GM18517 (cell line): ENCODE measurements at regions not wholly inside any gene's neighbourhood (a gene's known extent, or its start where the extent isn't known, plus 50 kb on each side); places are given as distances from the start of the nearest gene placed in this dataset.
A peak's percentile ranks its signal among the peaks of the same experiment; 100 is the strongest.
"Not testable (repeated sequence)": the region's sequence is repeated elsewhere in the genome, so short reads cannot be mapped to it uniquely, and the experiment has no call there.

Source experiments
- ATAC-seq: cut with Tn5 transposase; IDR thresholded peaks from one replicate; pipeline ENCODE4 v1.9.1; 2021; ENCODE audit warnings: mild to moderate bottlenecking, moderate library complexity; ENCODE audit not compliant: unreplicated experiment

DNA sequence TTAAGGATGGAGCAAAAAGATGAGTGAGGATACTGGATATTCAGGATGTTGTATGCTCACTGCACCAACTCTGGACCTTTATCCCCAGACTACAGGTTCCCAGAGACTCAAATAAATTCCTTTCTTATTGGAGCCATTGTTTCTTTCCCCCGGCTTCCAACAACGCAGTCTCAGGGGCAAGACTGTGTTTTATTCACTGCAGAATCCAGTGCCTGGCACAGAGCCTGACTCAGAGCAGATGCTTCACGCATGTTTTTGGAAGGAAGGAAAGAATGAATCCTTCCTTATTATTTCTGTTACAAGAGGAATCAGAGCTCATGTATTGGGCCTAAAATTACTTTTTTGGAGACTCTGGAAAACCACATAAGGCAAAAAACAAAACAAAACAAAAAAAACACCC is 96.0 kb upstream of the VGLL4 start:
- ATAC-seq: no peak

DNA sequence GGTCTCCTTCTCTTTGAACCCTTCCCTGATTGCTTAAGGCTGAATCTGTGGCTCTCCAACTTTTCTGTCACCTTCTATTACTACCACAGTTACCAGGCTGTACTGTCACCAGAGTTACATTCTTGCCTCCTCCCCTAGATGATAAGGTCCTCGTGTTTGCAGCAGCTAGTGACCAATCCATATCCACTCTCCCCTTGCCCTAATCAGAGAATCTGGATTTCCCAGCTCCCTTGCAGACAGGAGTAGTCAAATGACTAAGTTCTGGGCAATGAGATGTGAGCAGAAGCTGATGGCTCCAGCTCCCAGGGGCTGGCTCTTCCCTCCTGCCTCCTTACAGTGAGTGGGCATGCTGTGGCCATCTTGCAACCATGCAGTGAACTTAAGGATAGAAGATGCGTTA is 95.4 kb upstream of the VGLL4 start:
- ATAC-seq: no peak

DNA sequence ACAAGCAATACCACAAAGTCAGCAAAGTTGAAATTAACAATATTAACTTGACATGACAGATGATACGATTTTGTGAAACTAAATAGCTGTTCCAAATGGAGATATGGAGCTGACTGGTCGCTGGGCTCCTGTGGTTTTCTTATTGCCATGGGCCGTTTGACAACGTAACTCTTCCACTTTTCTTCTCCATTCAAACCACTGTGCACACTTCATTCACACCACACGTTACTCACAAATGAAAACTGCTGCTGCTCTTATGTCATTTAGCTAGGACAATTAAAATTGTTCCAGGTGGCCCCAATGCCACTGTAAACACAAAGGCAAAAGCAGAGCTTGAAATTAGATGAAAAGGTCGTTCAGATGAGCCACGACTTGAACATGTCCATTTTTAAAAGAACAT is 94.0 kb upstream of the VGLL4 start:
- ATAC-seq: no peak

DNA sequence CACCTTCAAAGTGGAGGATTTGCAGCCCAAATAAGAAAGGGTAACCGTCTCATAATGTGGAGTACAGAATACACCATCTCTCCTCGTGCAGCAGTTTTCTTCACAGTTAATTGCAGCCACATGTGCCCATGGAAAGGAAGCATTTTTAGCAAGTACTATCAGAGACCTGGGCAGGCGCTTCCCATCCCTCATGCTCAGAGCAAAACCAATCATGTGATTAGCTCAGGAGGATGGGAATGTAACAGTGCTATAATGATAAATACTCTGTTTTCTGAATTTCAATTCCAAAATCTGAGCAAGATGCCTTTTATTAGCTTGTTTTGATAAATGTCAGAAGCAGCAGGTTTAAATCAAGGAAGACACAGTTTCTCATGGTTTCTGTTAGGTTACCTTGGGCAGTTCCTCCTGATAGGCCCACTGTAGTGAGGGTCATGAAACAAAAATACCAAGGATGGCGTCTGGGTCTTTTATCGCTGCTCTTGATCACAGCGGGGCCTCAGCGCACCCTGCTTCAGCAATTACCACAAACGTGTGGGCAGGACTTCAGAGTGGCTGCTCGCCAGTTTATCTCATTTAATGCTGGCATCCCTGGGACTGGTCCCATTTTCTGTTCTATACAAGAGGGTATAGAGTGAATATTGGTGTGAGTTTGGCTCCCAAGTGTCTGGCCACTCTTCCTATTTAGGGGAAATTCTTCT is 92.6 kb upstream of the VGLL4 start:
- ATAC-seq: no peak

DNA sequence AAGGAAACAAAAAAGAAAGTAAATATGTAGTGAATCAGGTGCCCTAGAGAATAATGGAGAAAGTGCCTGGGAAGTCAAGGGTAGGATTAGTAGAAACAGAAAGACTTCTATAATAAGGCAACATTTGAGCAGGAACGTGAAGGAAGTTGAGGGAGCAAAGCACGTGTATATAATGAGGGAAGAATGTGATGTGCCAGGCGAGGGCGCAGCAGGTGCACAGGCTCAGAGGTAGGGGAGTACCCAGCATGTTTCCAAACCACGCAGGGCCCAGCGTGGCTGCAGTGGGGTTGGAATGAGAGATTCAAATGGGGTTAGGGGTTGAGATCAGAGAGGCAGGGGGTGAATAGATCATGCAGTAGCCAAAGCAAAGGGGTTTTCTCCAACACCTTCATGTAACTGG is 91.9 kb upstream of the VGLL4 start:
- no peak for ATAC-seq

DNA sequence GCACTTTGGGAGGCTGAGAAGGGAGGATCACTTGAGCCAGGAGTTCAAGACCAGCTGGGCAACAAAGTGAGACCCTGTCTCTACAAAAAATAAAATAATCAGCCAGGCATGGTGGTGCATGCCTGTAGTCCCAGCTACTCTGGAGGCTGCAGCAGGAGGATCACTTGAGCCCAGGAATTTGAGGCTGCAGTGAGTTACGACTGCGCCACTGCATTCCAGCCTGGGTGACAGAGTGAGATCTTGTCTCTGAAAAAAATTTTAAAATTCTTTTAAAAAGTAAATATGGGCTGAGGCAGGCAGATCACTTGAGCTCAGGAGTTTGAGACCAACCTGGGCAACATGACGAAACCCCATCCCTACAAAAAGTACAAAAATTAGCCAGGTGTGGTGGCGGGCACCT is 91.4 kb upstream of the VGLL4 start:
- not testable (repeated sequence) for ATAC-seq

DNA sequence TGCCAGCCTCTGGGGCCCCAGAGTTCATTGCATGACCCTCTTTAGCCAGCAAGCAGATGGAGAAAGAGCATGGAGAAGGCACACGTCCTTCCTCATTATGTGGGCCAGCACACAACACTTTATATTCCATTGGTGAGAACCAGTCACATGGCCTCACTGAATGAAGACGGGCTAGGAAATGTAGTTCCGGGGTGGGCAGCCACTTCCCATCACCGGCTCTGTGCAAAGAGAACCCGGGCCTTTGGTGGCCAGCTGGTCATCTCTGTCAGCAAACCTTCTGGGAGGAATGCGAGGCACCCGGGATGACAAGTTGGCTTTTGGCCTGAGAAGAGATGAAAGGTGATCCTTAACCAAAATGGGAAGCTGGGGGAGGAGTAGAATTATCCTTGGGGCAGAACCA is 90.2 kb upstream of the VGLL4 start:
- ATAC-seq: no peak

DNA sequence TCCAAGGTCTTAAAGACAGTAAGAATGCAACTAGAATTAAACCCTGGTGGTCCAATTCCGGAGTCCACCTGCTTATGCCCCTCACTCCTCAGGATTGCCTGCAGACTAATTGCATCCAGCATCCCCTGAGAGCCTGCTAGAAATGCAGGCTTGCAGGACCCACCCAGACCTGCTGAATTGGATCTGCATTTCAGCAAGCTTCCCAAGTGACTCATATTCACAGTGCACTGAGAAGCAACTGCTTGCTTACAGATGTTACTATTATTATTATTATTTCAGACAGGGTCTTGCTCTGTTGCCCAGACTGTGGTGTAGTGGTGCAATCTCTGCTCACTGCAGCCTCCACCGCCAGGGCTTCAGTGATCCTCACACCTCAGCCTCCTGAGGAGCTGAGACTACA is 83.5 kb upstream of the VGLL4 start:
- ATAC-seq: no peak

DNA sequence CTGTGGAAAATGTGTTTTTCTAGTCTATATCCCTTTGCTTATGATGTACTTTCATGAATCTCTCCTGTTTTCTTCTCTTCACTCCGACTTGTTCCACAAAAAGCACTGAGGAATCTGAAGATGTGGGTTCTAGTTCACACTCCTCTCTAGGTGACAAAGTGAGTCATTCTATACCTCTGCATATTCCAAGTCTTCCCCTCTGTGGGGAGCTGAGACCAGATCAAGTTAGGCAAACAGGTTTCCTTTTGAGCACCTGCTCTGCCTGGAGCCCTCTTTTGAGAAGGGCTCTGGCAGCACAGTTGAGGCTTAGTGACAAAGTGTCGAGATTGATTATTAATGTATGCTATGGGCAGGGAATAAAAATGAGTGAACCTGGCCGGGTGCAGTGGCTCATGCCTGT is 82.4 kb upstream of the VGLL4 start:
- no peak for ATAC-seq

DNA sequence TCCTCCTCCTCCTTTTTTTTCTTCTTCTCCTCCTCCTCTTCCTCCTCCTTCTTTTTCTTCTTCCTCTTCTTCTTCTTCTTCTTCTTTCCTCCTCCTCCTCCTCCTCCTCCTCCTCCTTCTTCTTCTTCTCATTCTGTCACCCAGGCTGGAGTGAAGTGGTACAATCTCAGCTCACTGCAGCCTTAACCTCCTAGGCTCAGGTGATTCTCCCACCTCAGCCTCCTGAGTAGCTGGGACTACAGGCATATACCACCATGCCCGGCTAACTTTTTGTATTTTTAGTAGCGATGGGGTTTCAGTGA is 81.6 kb upstream of the VGLL4 start:
- ATAC-seq: not testable (repeated sequence)

DNA sequence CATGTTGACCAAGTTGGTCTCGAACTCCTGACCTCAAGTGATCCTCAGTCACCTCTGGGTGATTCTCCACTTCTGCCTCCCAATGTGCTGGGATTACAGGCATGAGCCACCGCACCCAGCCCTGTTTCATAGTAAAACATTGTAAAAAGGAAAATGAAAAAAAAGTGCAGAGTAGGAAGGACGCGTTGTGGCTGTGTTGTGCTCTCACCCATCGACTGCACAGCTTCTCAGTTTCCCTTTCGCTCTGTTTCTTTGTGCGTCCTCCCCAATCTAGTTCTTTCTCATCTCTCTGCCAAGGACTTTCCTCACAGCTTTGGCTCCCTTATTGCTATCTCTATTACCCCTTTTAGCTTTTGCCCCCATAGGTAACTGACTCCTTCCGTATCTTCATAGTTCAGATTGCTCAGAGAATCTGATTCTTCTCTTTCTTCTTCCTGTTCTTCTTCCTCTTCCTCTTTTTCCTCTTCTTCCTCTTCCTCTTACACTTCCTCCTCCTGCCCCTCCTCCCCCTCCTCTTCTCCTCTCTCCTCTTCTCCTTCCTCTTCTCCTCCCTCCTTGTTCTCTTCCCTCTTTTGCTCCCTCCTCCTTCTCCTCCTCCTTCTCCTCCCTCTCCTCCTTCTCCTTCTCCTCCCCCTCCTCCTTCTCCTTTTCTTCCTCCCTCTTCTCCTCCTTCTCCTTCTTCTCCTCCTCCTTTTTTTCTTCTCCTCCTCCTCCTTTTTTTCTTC is 81.1 kb upstream of the VGLL4 start:
- peak; percentile 56 for ATAC-seq

DNA sequence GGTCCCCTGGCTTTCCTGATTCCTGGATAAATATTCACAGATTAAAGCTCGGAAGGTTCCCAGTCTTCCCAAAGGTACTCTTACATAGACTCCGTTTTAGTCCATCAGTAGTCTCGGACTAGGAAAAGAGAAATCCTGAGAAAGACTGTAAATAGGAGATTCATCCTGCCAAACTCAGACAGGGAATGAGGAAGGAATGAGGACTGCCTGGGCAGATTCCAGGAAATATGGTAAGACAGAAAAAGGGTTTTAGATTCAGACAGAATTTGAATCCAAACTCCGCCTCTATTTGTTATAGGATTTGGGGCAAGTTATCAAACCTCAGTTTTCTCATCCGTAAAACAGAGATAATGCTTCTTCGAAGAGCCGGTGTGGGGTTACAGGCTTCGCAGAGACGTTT is 77.8 kb upstream of the VGLL4 start:
- no peak for ATAC-seq

DNA sequence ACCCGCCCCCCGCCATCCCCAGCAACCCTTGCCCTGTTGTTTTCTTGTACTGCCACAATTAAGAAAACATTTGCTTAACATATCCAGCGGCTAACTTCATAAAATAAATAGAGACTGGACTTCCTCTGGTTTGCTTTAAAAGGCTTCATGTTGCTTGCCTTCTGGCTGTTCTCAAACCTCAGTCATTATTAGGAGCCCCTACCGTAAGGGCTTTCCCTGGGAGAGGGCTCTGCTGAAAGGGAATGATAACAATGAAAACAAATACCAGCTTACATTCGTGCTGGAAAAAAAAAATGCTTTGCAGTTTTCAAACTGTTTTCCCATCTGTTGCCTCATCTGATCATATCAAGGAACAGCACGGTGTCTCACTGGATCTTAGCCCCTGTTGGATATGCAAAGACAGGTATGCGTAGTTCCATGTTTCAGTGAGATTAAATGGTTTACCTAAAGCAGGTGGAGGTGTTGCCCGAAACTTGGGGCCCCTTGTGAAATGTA is 77.2 kb upstream of the VGLL4 start:
- no peak for ATAC-seq

DNA sequence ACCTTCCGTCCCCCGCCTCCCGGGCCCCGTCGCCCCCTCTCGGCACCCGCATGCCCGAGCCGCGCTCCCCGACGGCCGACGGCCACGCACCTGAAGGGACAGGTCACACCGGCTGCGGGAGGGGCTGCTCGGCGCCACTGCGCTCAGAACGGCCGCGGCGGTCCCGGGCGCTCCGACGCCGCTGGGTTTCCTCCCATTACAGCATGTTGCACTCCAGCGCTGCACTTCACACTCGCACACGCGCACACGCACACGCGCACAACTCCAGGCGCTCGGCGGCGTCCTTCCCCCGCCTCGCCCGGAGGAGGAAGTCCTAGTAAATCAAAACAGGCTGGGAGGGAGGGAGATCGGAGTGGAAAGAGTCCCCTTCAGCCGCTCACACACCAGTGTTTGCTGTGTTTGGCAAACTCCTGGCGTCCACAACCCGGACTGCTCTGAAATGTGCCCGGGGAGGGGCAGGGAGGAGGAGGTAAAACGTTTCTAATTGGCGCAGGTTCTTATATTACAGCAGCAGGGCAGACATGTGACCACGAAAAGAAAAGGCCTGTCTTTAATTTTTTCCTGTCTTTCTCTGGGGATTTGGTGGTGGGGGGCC is 76.7 kb upstream of the VGLL4 start:
- peak; percentile 13 for ATAC-seq

DNA sequence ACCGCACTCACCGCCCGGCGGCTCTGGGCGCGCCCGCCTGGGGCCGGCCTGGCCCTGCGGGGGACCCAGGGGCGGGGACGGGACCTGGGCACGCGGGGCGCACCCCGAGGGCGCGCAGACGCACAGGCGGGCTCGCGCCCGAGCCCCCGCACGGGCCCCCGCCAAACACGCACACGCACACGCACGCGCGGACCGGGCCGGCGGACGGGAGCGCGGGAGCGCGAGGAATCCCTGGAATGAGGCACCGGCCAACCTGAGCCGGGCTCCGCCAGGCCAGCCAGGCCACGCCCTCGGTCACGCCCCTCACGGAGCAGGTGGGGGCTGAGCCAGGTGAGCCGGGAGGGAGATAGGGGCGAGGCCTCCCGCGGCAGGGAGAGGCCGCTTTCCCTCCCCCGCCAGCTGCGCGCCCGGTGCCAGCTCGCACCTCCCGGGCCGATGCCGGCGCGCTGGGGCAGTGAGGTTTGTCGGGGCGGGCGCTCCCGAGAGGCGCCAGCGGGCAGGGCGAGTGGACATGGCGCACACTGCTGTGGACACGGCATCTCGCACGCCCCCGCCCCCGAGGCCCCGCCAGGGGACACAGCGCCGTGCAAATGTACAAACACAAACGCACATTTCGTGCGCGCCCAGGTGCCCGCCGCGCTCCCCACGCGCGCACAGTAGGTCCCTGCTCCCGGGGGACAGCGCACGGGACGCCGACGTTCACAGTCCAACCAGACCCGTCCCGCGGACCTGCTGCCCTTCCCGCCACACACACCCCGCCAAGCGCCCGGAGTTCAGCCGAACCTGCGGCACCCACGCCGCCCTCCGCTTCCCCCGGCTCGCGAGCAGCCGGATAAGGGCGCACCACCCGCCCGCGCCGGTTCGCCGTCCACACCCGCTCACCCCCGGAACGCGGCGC is 75.9 kb upstream of the VGLL4 start:
- ATAC-seq: peak; percentile 66

DNA sequence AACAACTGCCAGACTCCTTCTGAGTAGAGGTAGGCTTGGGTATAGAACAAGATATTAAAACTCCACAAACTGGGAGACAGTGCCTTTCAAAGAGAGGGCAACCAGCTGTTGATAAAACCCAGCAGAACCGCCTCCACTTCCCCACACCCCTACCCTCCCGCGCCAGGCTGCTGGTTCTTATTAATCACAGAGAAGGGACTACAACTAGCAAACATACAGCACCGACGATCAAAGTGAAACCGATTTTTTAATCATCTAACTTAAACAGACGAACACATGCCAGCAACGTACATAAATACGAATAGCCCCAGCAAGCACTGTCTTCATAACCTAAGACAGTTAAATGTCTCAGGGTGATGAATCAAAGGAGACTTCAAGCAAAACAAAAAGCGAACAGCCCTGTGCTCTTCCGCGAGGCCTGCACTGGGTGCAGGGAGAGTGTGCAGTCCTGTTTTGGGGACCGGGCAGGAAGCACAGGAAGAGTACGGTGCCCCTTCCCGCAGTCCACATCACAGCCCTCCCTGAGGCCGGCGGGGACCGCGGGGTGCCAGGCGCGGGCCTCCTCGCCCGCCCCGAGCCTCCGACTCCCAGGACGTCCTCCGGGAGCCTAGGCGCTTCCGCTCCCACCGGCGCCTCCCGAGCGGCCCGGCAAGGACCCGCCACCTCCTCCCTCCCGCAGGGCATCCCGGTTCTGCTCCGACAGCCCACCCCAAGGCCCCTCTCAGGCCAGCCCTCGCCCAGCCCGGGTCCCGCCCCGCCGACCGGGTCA is 75.1 kb upstream of the VGLL4 start:
- ATAC-seq: peak; percentile 27

DNA sequence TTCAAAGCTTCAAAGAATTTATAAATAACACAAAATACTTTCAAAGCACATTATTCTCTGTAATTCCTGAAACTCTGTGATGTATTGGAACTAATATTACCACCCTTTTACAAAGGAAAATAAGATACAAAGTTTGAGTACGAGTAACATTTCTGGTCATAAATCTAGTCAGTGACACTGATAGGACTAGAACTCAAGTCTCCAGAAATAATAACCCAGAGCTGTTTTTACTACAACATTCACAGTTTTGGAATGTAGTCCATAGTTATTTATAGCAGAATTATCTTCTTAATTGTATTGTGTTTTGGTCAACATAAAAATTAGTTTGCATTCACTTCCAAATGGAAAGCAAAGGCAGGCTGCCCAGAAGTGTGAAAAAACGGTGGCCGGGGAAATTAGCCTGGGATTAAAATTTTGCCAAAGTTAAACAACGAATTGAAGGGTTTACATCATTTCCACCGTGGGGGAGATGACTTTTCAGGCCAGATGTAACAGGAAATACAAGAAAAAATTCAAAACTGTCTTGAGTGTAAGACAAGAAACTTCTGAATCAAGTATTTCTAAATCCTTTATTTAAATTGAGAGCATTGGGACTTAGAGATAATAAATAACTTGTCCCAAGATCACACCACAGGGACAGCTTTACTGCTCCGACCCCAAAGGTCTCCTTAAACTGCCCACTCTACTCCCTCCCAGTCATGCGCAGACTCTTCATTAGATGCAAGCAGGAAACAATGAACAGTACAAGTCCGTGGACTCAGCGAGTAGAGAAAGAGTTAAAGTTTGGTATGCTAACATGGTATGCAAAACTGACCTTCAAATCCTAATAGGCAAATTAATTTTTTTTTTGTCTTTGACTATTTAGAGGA is 74.3 kb upstream of the VGLL4 start:
- peak; percentile 20 for ATAC-seq

DNA sequence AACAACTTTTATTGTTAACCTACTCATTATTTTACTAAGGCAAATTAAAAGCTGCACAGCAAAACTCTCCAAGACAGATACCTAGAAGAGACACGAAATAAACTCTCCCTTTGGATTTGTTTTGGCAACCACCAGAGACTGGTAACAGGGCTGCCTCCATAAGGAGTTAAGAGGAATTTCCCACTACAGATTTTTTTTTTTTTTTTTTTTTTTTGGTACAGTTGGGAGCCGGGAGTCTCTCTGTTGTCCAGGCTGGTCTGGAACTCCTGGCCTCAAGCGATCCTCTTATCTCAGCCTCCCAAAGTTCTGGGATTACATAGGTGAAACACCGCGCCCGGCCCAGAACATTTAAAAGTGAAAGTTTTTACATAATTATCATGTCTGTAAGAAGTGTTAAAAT is 73.6 kb upstream of the VGLL4 start:
- ATAC-seq: no peak

DNA sequence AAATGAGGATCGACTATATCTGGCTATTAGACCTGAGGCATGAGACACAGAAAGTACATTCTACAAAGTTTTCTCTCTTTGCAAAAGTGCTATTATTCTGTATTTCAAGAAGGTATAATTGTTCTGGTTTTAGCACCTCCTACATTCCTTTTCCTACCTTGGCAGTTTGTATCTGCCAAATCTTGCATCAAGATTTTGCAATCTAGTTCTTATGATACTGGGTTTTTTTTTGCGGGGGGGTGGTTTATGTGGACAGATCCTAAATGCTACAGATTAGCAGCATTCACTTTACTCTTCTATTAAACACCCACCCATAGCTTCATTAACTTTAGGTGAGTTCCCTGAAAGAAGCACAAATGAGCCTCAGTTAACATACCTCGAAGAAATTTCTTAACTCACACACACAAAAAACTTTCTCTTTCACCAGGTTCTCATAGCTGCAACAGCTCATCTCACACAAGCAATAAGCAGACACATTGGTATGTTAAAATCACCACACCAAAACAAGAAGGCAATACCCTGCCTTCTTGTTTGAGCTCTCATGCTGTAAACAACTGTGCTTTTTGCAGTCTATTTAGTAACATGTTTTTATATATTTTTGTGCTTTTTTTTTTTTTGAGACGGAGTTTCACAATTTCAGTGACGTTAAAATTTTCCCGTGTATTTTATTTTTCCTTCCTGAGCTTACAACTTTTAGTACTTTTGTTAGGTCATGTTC is 73.0 kb upstream of the VGLL4 start:
- ATAC-seq: no peak
